ENCODE measurements at regions not wholly inside any gene's neighbourhood (a gene's known extent, or its start where the extent isn't known, plus 50 kb on each side); places are given as distances from the start of the nearest gene placed in this dataset.

- TF ChIP-seq, protein P1, sequence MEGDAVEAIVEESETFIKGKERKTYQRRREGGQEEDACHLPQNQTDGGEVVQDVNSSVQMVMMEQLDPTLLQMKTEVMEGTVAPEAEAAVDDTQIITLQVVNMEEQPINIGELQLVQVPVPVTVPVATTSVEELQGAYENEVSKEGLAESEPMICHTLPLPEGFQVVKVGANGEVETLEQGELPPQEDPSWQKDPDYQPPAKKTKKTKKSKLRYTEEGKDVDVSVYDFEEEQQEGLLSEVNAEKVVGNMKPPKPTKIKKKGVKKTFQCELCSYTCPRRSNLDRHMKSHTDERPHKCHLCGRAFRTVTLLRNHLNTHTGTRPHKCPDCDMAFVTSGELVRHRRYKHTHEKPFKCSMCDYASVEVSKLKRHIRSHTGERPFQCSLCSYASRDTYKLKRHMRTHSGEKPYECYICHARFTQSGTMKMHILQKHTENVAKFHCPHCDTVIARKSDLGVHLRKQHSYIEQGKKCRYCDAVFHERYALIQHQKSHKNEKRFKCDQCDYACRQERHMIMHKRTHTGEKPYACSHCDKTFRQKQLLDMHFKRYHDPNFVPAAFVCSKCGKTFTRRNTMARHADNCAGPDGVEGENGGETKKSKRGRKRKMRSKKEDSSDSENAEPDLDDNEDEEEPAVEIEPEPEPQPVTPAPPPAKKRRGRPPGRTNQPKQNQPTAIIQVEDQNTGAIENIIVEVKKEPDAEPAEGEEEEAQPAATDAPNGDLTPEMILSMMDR (IDR thresholded peaks at IDR 0.05) = no peak
- TF ChIP-seq EP300 (IDR thresholded peaks at IDR 0.05; ENCODE audit: low read depth) (no peak), POLR2AphosphoS5 (IDR thresholded peaks at IDR 0.05) (no peak)
These were observed 342.6 kb downstream of the MFSD1 start for GRCh38 chr3:159144472-159144871.
